Right cardiac atrium (tissue), 5 donors: ENCODE measurements at regions not wholly inside any gene's neighbourhood (a gene's known extent, or its start where the extent isn't known, plus 50 kb on each side); places are given as distances from the start of the nearest gene placed in this dataset.
A peak's percentile ranks its signal among the peaks of the same experiment; 100 is the strongest.
"Not testable (repeated sequence)": the region's sequence is repeated elsewhere in the genome, so short reads cannot be mapped to it uniquely, and the experiment has no call there.

Experiments used
- ATAC-seq, 2 donors: fragments of 200-7000 bp; cut with Tn5 transposase; one replicate each; pipeline versions ENCODE4 v1.8.0 to v1.9.1; 2020; ENCODE audit warnings: moderate library complexity in 2 of 2, mild to moderate bottlenecking in 1 of 2
- DNase-seq, 3 donors: peaks; one replicate each; pipeline ENCODE4 v3.0.0-alpha.2; 2020
- H3K27ac ChIP-seq: one replicate; pipeline ENCODE4 v1.5.1; 2013; ENCODE audit warnings: mild to moderate bottlenecking, low read length, control low read depth, moderate library complexity
- H3K27me3 ChIP-seq: one replicate; pipeline ENCODE4 v1.6.1; 2013; ENCODE audit not compliant: control insufficient read depth, insufficient read depth
- H3K4me1 ChIP-seq: one replicate; pipeline ENCODE4 v1.6.1; 2013; ENCODE audit warnings: low read length; ENCODE audit not compliant: control insufficient read depth, insufficient read depth
- H3K4me3 ChIP-seq: one replicate; pipeline ENCODE4 v1.5.1; 2013; ENCODE audit warnings: low read length, control low read depth
- H3K9me3 ChIP-seq: one replicate; pipeline ENCODE4 v1.6.1; 2013; ENCODE audit warnings: low read length; ENCODE audit not compliant: control insufficient read depth
- WGBS: extraction: QIAGEN DNeasy Blood & Tissue Kit; methylation state at CpG from one replicate; pipeline ENCODE4 v1.1.7; 2013; 5-methylcytosine and 5-hydroxymethylcytosine counted together
- intact Hi-C, 4 donors: fragments of 100-400 bp; cut with DNase I; formaldehyde crosslinking; loops; one replicate each; pipeline versions ENCODE4 v1.11.0 to v1.14.0; 2022 to 2023
- donor health status: healthy with polysubstance abuse.
- donor health status: DM: no; HTN: yes; CAD: no.
- donor health status: DM: no; HTN: no; CAD: no.
- donor health status: DM: no; HTN: yes; CAD: no; lungs with severe emphysema.
- donor health status: DM: yes; HTN: yes; CAD: no.

GRCh38 chr12:65721541-65722190, 102.6 kb upstream of the HMGA2 start:
- intact Hi-C loops, result no loop called here
- Histone ChIP-seq H3K4me1 (no peaks in the 10 kb centered on the region), H3K9me3 (no peaks in the 10 kb centered on the region), H3K4me3 (no peak overlapping the region), H3K27ac (no peak overlapping the region), H3K27me3 (no peaks in the 10 kb centered on the region)
- DNase-seq, result no peak
- no peak for ATAC-seq
- WGBS, result 96% methylated on average over 3 of the region's 3 CpGs

GRCh38 chr12:65725376-65725775, 98.9 kb upstream of the HMGA2 start:
- DNase-seq (no peak), ATAC-seq (no peak)
- Histone ChIP-seq H3K4me1 (no peaks in the 10 kb centered on the region), H3K27me3 (no peaks in the 10 kb centered on the region), H3K4me3 (no peak overlapping the region), H3K27ac (no peak overlapping the region), H3K9me3 (no peaks in the 10 kb centered on the region)
- intact Hi-C loops, result no loop called here
- 95% methylated on average over 2 of the region's 2 CpGs for WGBS

- Histone ChIP-seq H3K9me3 (no peaks in the 10 kb centered on the region), H3K4me3 (no peak overlapping the region), H3K27ac (no peak overlapping the region), H3K4me1 (no peaks in the 10 kb centered on the region), H3K27me3 (peaks cover 4% of the 10 kb centered on the region)
- ATAC-seq (no peak), DNase-seq (no peak)
- 26% methylated on average over 6 of the region's 6 CpGs for WGBS
- intact Hi-C loops, result no loop called here
Measured at GRCh38 chr12:65728455-65728847, 95.8 kb upstream of the HMGA2 start.

- 6% methylated on average over 66 of the region's 66 CpGs for WGBS
- Histone ChIP-seq H3K9me3 (no peaks in the 10 kb centered on the region), H3K4me1 (no peaks in the 10 kb centered on the region), H3K27ac (no peak overlapping the region), H3K4me3 (no peak overlapping the region), H3K27me3 (peaks cover 4% of the 10 kb centered on the region)
- no peak for ATAC-seq
- peak in 1 of 3 donors; percentile 34 for DNase-seq
- intact Hi-C loops, result no loop called here
Measured at GRCh38 chr12:65728848-65729793, 95.2 kb upstream of the HMGA2 start.

GRCh38 chr12:65731771-65732170, 92.5 kb upstream of the HMGA2 start:
- DNase-seq (no peak), ATAC-seq (no peak)
- no peaks in the 10 kb centered on the region for H3K9me3 ChIP-seq
- WGBS, result 72% methylated on average over 4 of the region's 4 CpGs
- H3K27me3 ChIP-seq, result peaks cover 4% of the 10 kb centered on the region
- H3K4me3 ChIP-seq, result no peak overlapping the region
- H3K27ac ChIP-seq, result no peak overlapping the region
- intact Hi-C loops, result no loop called here
- no peaks in the 10 kb centered on the region for H3K4me1 ChIP-seq

GRCh38 chr12:65733643-65734042, 90.6 kb upstream of the HMGA2 start:
- intact Hi-C loops, ATAC-seq, H3K4me3 ChIP-seq, H3K27me3 ChIP-seq, H3K9me3 ChIP-seq, H3K4me1 ChIP-seq, H3K27ac ChIP-seq, DNase-seq: not testable (repeated sequence)
- WGBS, result 85% methylated on average over 2 of the region's 2 CpGs

GRCh38 chr12:65734226-65734625, 90.1 kb upstream of the HMGA2 start:
- peaks cover 4% of the 10 kb centered on the region for H3K27me3 ChIP-seq
- no peak for ATAC-seq
- no peak overlapping the region for H3K4me3 ChIP-seq
- intact Hi-C loops, result no loop called here
- no peak for DNase-seq
- 78% methylated on average over 2 of the region's 2 CpGs for WGBS
- H3K4me1 ChIP-seq, result no peaks in the 10 kb centered on the region
- no peaks in the 10 kb centered on the region for H3K9me3 ChIP-seq
- H3K27ac ChIP-seq, result no peak overlapping the region

GRCh38 chr12:65739606-65740005, 84.7 kb upstream of the HMGA2 start:
- no peaks in the 10 kb centered on the region for H3K4me1 ChIP-seq
- WGBS, result 94% methylated on average over 4 of the region's 4 CpGs
- H3K4me3 ChIP-seq, result no peak overlapping the region
- DNase-seq (no peak), ATAC-seq (no peak)
- no peaks in the 10 kb centered on the region for H3K27me3 ChIP-seq
- H3K27ac ChIP-seq, result no peak overlapping the region
- H3K9me3 ChIP-seq, result no peaks in the 10 kb centered on the region
- intact Hi-C loops, result no loop called here

GRCh38 chr12:65740506-65740872, 83.8 kb upstream of the HMGA2 start:
- H3K27ac ChIP-seq, result no peak overlapping the region
- no peak for DNase-seq
- WGBS, result 10% methylated on average over 1 of the region's 1 CpG
- intact Hi-C loops, result no loop called here
- ATAC-seq, result no peak
- H3K27me3 ChIP-seq, result no peaks in the 10 kb centered on the region
- H3K4me1 ChIP-seq, result no peaks in the 10 kb centered on the region
- no peak overlapping the region for H3K4me3 ChIP-seq
- no peaks in the 10 kb centered on the region for H3K9me3 ChIP-seq

- H3K4me3 ChIP-seq, result peak overlapping the region; percentile 53
- no peaks in the 10 kb centered on the region for H3K9me3 ChIP-seq
- DNase-seq (peak; percentile 72 to 91 (median 90)), ATAC-seq (peak; percentile 95 to 97)
- intact Hi-C loops, result no loop called here
- H3K4me1 ChIP-seq, result no peaks in the 10 kb centered on the region
- H3K27ac ChIP-seq, result no peak overlapping the region
- H3K27me3 ChIP-seq, result no peaks in the 10 kb centered on the region
- 19% methylated on average over 40 of the region's 42 CpGs for WGBS
Measured at GRCh38 chr12:65740873-65741600, 83.2 kb upstream of the HMGA2 start.

- intact Hi-C loops, result no loop called here
- no peaks in the 10 kb centered on the region for H3K4me1 ChIP-seq
- 2% methylated on average over 35 of the region's 35 CpGs for WGBS
- peak overlapping the region; percentile 53 for H3K4me3 ChIP-seq
- H3K27me3 ChIP-seq, result no peaks in the 10 kb centered on the region
- H3K27ac ChIP-seq, result no peak overlapping the region
- ATAC-seq, result peak; percentile 53 to 65
- H3K9me3 ChIP-seq, result no peaks in the 10 kb centered on the region
- peak in 1 of 3 donors; percentile 52 for DNase-seq
Measured at GRCh38 chr12:65741656-65742017, 82.6 kb upstream of the HMGA2 start.
